Lung (tissue), 11 donors: ENCODE measurements at regions not wholly inside any gene's neighbourhood (a gene's known extent, or its start where the extent isn't known, plus 50 kb on each side); places are given as distances from the start of the nearest gene placed in this dataset.
A peak's percentile ranks its signal among the peaks of the same experiment; 100 is the strongest.

ENCODE experiments used
- ATAC-seq: fragments of 200-7000 bp; cut with Tn5 transposase; one replicate; pipeline ENCODE4 v1.9.1; 2020; ENCODE audit warnings: moderate number of reproducible peaks; ENCODE audit not compliant: insufficient read depth, low FRiP score
- DNase-seq, 3 donors: peaks; one replicate each; pipeline ENCODE4 v3.0.0-alpha.2; 2013 to 2017
- H3K27ac ChIP-seq, 2 donors: one replicate each; pipeline ENCODE4 v1.5.1; 2013; ENCODE audit warnings: mild to moderate bottlenecking in 2 of 2, moderate library complexity in 2 of 2, control low read depth in 1 of 2, inconsistent platforms in 1 of 2, low read depth in 1 of 2, low read length in 1 of 2
- H3K27me3 ChIP-seq, 3 donors: one replicate each; pipeline ENCODE4 v1.5.1; 2013; ENCODE audit warnings: low read length in 2 of 3; ENCODE audit not compliant: control insufficient read depth in 3 of 3, insufficient read depth in 3 of 3
- H3K36me3 ChIP-seq, 4 donors: one replicate each; pipeline ENCODE4 v1.5.1; 2013; ENCODE audit warnings: low read length in 4 of 4, mild to moderate bottlenecking in 1 of 4, moderate library complexity in 1 of 4; ENCODE audit not compliant: control insufficient read depth in 4 of 4, insufficient read depth in 4 of 4
- H3K4me1 ChIP-seq, 5 donors: one replicate each; pipeline ENCODE4 v1.5.1; 2013; ENCODE audit warnings: low read length in 5 of 5, mild to moderate bottlenecking in 2 of 5, moderate library complexity in 1 of 5; ENCODE audit not compliant: control insufficient read depth in 5 of 5, insufficient read depth in 5 of 5
- H3K4me3 ChIP-seq: one replicate; pipeline ENCODE4 v1.5.1; 2013; ENCODE audit warnings: mild to moderate bottlenecking, control low read depth, moderate library complexity
- H3K9ac ChIP-seq, 2 donors: one replicate each; pipeline ENCODE4 v1.5.1; 2013; ENCODE audit warnings: low read length in 2 of 2, control low read depth in 1 of 2; ENCODE audit not compliant: insufficient read depth in 1 of 2
- H3K9me3 ChIP-seq, 4 donors: one replicate each; pipeline ENCODE4 v1.5.1; 2013; ENCODE audit warnings: low read length in 3 of 4, mild to moderate bottlenecking in 1 of 4, moderate library complexity in 1 of 4; ENCODE audit not compliant: control insufficient read depth in 4 of 4, insufficient read depth in 3 of 4
- WGBS, 2 donors: extraction: QIAGEN DNeasy Blood & Tissue Kit; methylation state at CpG; one replicate each; pipeline ENCODE4 v1.1.7; 2013; 5-methylcytosine and 5-hydroxymethylcytosine counted together
- TF ChIP-seq, protein P1 (sequence below): IDR thresholded peaks from 2 replicates; pipeline ENCODE4 v1.5.1; 2012; ENCODE audit warnings: mild to moderate bottlenecking; ENCODE audit errors: control extremely low read depth, extremely low read depth
- donor health status: control.
- donor health status: control.
- donor health status: Bipolar disorder and iron deficiency.
- donor health status: healthy.
- donor health status: DM: yes; HTN: yes; CAD: no.

DNA sequence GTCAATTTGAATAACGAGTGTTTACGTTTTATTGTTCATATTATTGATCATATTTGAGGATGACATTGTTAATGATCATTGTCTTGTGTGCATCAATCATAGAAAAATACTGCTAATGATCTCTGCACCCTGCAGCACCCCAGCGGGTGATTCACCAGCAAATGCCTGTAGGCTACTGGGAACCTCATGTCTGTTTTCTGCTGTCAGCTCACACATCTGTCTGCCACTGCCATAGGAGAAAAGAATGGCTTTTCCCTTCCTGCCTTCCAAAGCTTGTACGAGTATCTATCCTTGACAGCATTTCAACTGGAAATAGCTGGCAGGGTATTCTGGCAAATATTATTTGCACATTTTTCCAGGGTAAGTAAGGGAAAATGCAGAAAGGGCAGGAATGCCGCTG is 272.1 kb upstream of the TRAM1L1 start:
- ATAC-seq (no peak), DNase-seq (no peak)
- no peak overlapping the region for H3K27ac ChIP-seq
- H3K4me3 ChIP-seq, result no peak overlapping the region
- H3K36me3 ChIP-seq, result no peaks in the 10 kb centered on the region
- 72 to 83% methylated on average over 5 of the region's 5 CpGs for WGBS, 2 donors
- TF ChIP-seq, protein P1, sequence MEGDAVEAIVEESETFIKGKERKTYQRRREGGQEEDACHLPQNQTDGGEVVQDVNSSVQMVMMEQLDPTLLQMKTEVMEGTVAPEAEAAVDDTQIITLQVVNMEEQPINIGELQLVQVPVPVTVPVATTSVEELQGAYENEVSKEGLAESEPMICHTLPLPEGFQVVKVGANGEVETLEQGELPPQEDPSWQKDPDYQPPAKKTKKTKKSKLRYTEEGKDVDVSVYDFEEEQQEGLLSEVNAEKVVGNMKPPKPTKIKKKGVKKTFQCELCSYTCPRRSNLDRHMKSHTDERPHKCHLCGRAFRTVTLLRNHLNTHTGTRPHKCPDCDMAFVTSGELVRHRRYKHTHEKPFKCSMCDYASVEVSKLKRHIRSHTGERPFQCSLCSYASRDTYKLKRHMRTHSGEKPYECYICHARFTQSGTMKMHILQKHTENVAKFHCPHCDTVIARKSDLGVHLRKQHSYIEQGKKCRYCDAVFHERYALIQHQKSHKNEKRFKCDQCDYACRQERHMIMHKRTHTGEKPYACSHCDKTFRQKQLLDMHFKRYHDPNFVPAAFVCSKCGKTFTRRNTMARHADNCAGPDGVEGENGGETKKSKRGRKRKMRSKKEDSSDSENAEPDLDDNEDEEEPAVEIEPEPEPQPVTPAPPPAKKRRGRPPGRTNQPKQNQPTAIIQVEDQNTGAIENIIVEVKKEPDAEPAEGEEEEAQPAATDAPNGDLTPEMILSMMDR, result no peak
- H3K9me3 ChIP-seq, result no peaks in the 10 kb centered on the region
- H3K4me1 ChIP-seq, result peaks cover 0 to 6% (median 0%) of the 10 kb centered on the region in 5 donors
- H3K27me3 ChIP-seq, result no peaks in the 10 kb centered on the region
- H3K9ac ChIP-seq, result no peak overlapping the region

DNA sequence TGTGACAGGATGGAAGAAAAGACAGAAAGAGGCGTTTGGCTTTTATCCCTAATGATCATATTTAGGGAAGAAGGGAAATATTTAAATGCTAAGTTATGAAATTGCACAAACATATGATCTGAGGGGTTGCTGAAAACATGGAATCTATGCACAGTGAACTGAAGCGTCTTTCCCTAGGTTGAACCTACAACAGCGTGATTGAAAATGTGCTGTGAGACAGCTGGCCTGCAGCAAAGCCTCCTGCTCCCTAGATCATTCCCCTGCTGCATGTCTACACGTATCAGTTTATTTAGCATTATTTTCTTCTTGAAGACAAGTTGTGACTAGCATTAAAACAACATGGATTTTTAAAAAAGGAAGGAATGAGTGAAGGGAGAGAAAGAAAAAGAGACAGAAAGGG is 272.5 kb upstream of the TRAM1L1 start:
- DNase-seq (peak in 2 of 3 donors; percentile 9 to 18), ATAC-seq (no peak)
- TF ChIP-seq, protein P1, result no peak
- H3K9me3 ChIP-seq, result no peaks in the 10 kb centered on the region
- no peak overlapping the region for H3K9ac ChIP-seq
- H3K4me3 ChIP-seq, result no peak overlapping the region
- H3K27me3 ChIP-seq, result no peaks in the 10 kb centered on the region
- 57 to 80% methylated on average over 4 of the region's 4 CpGs for WGBS, 2 donors
- peaks cover 0 to 6% (median 0%) of the 10 kb centered on the region in 5 donors for H3K4me1 ChIP-seq
- no peaks in the 10 kb centered on the region for H3K36me3 ChIP-seq
- no peak overlapping the region for H3K27ac ChIP-seq

DNA sequence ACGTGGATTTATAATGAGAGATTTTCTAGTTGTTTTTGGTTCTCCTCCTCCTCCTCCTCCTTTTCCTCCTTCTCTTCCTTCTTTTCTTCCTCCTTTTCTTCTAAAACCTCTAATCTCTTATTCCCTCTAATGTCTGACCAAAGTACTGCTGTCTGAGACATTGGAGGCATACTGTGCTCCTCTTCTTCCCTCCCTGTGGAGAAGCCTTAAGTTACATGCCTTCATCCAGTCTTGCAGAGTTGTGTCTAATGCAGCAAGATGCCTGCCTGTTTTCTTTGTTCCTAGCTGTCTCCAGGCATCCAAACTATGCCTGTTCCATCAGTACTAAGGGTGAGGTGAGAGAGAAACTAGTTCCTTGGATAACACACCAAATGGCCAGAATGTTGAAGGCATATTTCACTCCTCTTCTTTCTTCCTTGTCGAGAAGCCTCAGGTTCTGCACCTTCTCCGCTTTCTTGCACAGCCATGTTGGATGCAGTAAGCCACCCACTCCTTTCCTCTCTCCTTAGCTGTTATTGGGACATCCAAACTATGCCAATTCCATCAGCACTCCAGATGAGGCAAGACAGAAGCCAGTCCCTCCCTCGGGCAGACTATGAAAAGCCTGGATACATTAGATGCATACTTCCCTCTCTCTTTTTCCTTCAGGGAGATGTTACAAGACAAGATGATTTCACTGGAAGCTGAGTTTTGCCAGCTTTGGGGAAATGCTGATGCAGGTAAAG is 285.7 kb upstream of the TRAM1L1 start:
- Histone ChIP-seq H3K36me3 (no peaks in the 10 kb centered on the region), H3K27ac (no peak overlapping the region), H3K4me1 (no peaks in the 10 kb centered on the region), H3K27me3 (no peaks in the 10 kb centered on the region), H3K9ac (no peak overlapping the region), H3K9me3 (no peaks in the 10 kb centered on the region), H3K4me3 (no peak overlapping the region)
- TF ChIP-seq, protein P1, result no peak
- 80 to 90% methylated on average over 4 of the region's 4 CpGs for WGBS, 2 donors
- ATAC-seq (no peak), DNase-seq (no peak)

DNA sequence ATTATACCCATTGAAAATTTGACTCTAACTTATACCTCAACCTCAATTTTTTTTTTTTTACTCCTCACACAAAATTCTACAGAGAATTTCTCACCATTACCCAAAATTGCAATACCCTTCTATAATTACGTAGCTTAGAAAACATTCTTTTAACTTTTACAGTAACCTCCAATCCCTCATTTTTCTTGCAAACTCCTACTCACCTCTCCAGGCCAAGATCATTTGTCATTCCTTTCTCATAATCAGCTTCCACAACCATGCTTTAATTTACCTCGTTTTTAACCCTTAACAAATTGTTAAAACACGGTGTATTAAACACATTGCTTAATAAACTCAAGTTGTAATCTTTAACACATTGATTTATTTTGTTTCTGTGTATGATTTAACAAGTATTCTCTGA is 289.7 kb upstream of the TRAM1L1 start:
- WGBS, 2 donors, result 45 to 67% methylated on average over 3 of the region's 3 CpGs
- TF ChIP-seq, protein P1, result no peak
- no peaks in the 10 kb centered on the region for H3K4me1 ChIP-seq
- no peaks in the 10 kb centered on the region for H3K36me3 ChIP-seq
- DNase-seq (no peak), ATAC-seq (no peak)
- no peaks in the 10 kb centered on the region for H3K27me3 ChIP-seq
- H3K4me3 ChIP-seq, result no peak overlapping the region
- no peak overlapping the region for H3K9ac ChIP-seq
- no peak overlapping the region for H3K27ac ChIP-seq
- H3K9me3 ChIP-seq, result no peaks in the 10 kb centered on the region
